Vagina (tissue), 2 donors: ENCODE measurements at regions not wholly inside any gene's neighbourhood (a gene's known extent, or its start where the extent isn't known, plus 50 kb on each side); places are given as distances from the start of the nearest gene placed in this dataset.

Source experiments
- POLR2A ChIP-seq, 2 donors: fragments of 450-650 bp; IDR thresholded peaks; one replicate each; pipeline ENCODE4 v1.6.1; 2017; ENCODE audit warnings: antibody characterized with exemption in 2 of 2, mild to moderate bottlenecking in 2 of 2, moderate library complexity in 2 of 2
- POLR2AphosphoS5 ChIP-seq, 2 donors: sonication (generic); formaldehyde crosslinking; IDR thresholded peaks; one replicate each; pipeline ENCODE4 v1.9.0; 2017; ENCODE audit warnings: antibody characterized with exemption in 2 of 2, mild to moderate bottlenecking in 2 of 2, low read depth in 1 of 2; ENCODE audit not compliant: insufficient read depth in 1 of 2
- TF ChIP-seq, protein P1 (sequence below), 3 experiments: fragments of 450-650 bp in 2 of 3; fragments of 200-600 bp in 1 of 3; sonication (generic) in 1 of 3; IDR thresholded peaks; one replicate each; pipeline ENCODE4 v1.5.1; 2017 to 2019; ENCODE audit warnings: antibody characterized with exemption in 3 of 3, mild to moderate bottlenecking in 2 of 3, moderate library complexity in 2 of 3

DNA sequence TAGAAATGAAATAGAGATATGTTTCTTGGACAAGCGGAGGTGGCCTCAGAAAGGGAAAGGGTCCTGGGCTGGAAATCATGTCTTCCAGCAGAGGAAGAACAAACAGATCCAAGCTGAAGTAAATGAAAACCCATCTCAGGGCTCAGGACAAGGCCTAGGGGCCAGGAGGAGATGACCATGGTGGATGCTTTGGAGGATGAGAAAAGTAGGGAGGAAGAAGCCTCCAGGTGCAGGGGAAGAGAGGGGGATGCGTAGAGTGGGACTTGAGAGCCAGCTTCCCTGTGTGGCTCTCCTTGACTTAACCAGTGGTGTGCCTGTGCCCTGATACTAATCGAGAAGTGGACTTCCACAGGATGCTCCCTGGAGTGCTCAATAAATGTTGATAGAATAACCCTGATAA is 203.2 kb downstream of the FAM43A start:
- TF ChIP-seq, protein P1, sequence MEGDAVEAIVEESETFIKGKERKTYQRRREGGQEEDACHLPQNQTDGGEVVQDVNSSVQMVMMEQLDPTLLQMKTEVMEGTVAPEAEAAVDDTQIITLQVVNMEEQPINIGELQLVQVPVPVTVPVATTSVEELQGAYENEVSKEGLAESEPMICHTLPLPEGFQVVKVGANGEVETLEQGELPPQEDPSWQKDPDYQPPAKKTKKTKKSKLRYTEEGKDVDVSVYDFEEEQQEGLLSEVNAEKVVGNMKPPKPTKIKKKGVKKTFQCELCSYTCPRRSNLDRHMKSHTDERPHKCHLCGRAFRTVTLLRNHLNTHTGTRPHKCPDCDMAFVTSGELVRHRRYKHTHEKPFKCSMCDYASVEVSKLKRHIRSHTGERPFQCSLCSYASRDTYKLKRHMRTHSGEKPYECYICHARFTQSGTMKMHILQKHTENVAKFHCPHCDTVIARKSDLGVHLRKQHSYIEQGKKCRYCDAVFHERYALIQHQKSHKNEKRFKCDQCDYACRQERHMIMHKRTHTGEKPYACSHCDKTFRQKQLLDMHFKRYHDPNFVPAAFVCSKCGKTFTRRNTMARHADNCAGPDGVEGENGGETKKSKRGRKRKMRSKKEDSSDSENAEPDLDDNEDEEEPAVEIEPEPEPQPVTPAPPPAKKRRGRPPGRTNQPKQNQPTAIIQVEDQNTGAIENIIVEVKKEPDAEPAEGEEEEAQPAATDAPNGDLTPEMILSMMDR (IDR thresholded peaks at IDR 0.05), result no peak
- TF ChIP-seq POLR2A (IDR thresholded peaks at IDR 0.05) (no peak), POLR2AphosphoS5 (IDR thresholded peaks at IDR 0.05; ENCODE audit: insufficient read depth in 1 of 2, low read depth in 1 of 2) (no peak)
